C4-2B (cell line): ENCODE measurements at regions not wholly inside any gene's neighbourhood (a gene's known extent, or its start where the extent isn't known, plus 50 kb on each side); places are given as distances from the start of the nearest gene placed in this dataset.

ENCODE experiments used
- H3K27ac ChIP-seq: fragments of 450-650 bp; 2 replicates; pipeline ENCODE4 v1.5.1; 2017
- CTCF ChIP-seq: fragments of 450-650 bp; conservative IDR thresholded peaks from 2 replicates; pipeline ENCODE4 v1.5.1; 2017; ENCODE audit warnings: mild to moderate bottlenecking
- ZFX ChIP-seq: fragments of 450-650 bp; IDR thresholded peaks from 2 replicates; pipeline ENCODE4 v1.6.1; 2017

- TF ChIP-seq ZFX, result no peak
- TF ChIP-seq CTCF, result no peak
- H3K27ac ChIP-seq, result no peak overlapping the region
Measured at GRCh38 chr5:166192696-166193095, 2098.7 kb upstream of the WWC1 start.

- no peak overlapping the region for H3K27ac ChIP-seq
- TF ChIP-seq ZFX, result no peak
- no peak for TF ChIP-seq CTCF
Measured at GRCh38 chr5:166195981-166196380, 2095.5 kb upstream of the WWC1 start.

- TF ChIP-seq ZFX, result no peak
- no peak for TF ChIP-seq CTCF
- H3K27ac ChIP-seq, result no peak overlapping the region
Measured at GRCh38 chr5:166200532-166200931, 2090.9 kb upstream of the WWC1 start.

GRCh38 chr5:166211640-166212039, 2079.8 kb upstream of the WWC1 start:
- TF ChIP-seq ZFX, result no peak
- TF ChIP-seq CTCF, result no peak
- no peak overlapping the region for H3K27ac ChIP-seq

- TF ChIP-seq CTCF (no peak), ZFX (no peak)
Measured at GRCh38 chr5:166236327-166236726, 2055.1 kb upstream of the WWC1 start.

GRCh38 chr5:166240705-166241104, 2050.7 kb upstream of the WWC1 start:
- no peak for TF ChIP-seq ZFX
- no peak overlapping the region for H3K27ac ChIP-seq

More at GRCh38 chr5:166236327-166236726, 2055.1 kb upstream of the WWC1 start:
- no peak overlapping the region for H3K27ac ChIP-seq

GRCh38 chr5:166245556-166245955, 2045.9 kb upstream of the WWC1 start:
- TF ChIP-seq CTCF (no peak), ZFX (no peak)
- no peak overlapping the region for H3K27ac ChIP-seq

GRCh38 chr5:166251786-166252185, 2039.7 kb upstream of the WWC1 start:
- H3K27ac ChIP-seq, result no peak overlapping the region
- no peak for TF ChIP-seq CTCF
- TF ChIP-seq ZFX, result no peak
